ENCODE measurements at regions not wholly inside any gene's neighbourhood (a gene's known extent, or its start where the extent isn't known, plus 50 kb on each side); places are given as distances from the start of the nearest gene placed in this dataset.

DNA sequence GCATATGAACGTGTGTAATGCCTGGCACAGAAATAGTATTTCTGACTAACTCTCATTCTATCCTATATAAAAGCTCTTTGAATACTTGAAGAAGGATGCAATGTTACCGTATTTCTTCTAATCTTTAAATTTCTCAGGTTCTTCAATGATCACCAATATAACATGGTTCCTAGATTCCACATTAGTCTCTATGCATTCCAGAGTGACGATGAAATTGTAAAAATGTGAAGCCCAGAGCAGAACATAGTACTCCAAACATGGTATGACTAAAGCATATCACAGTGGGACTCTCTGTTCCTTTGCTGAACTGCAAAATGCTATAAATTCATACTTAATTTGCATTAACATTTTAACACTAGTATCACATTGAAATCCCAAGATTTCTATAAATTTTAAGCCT is 877.6 kb upstream of the CHORDC1 start:
- H3K36me3 ChIP-seq (ENCODE audit: insufficient read depth, low read length), result no peaks in the 10 kb centered on the region
- H3K4me3 ChIP-seq (ENCODE audit: low read length), result no peak overlapping the region
- ChIA-PET CTCF (no interaction called here), POLR2A (no interaction called here)
- H3K27me3 Mint-ChIP-seq, result no peaks in the 10 kb centered on the region
- no peak overlapping the region for H3K27ac Mint-ChIP-seq
- peaks cover 5 to 24% (median 7%) of the 10 kb centered on the region in 5 donors for H3K9me3 Mint-ChIP-seq
- H3K4me3 Mint-ChIP-seq, result no peak overlapping the region
- H3K36me3 Mint-ChIP-seq, result no peaks in the 10 kb centered on the region
- H3K4me1 Mint-ChIP-seq, result no peaks in the 10 kb centered on the region
- H3K9me3 ChIP-seq (ENCODE audit: low read length), result no peaks in the 10 kb centered on the region
- no peak for DNase-seq
- no peaks in the 10 kb centered on the region for H3K4me1 ChIP-seq (ENCODE audit: insufficient read depth, low read length)
- H3K27me3 ChIP-seq (ENCODE audit: insufficient read depth, low read length, poor library complexity, severe bottlenecking), result no peaks in the 10 kb centered on the region
- H3K27ac ChIP-seq (ENCODE audit: low read depth, low read length), result no peak overlapping the region

DNA sequence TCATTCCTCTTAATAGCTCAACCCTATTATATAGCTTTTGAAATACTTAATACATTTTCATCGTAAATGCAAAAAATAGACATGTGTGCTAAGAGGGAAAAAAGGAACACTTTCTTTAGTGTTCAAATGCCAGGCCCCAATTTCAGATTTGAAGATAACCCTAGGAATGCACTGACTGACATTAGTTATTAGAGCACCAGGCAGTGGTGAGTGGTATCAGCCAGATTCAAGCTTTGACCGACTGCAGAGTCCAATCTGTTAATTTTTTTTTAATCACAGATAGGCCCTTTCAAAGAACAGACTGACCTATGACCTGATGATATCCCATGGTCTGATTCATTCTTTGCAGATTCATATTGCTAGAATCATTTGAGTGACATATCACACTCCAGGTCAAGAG is 874.2 kb upstream of the CHORDC1 start:
- Mint-ChIP-seq H3K36me3 (no peaks in the 10 kb centered on the region), H3K4me1 (no peaks in the 10 kb centered on the region), H3K4me3 (no peak overlapping the region), H3K9me3 (peaks cover 6 to 23% (median 14%) of the 10 kb centered on the region in 5 donors), H3K27me3 (no peaks in the 10 kb centered on the region), H3K27ac (no peak overlapping the region)
- DNase-seq, result no peak
- H3K9me3 ChIP-seq (ENCODE audit: low read length), result no peaks in the 10 kb centered on the region
- no peak overlapping the region for H3K4me3 ChIP-seq (ENCODE audit: low read length)
- H3K36me3 ChIP-seq (ENCODE audit: insufficient read depth, low read length), result no peaks in the 10 kb centered on the region
- H3K27ac ChIP-seq (ENCODE audit: low read depth, low read length), result no peak overlapping the region
- CTCF ChIA-PET, result no interaction called here
- POLR2A ChIA-PET, result no interaction called here
- no peaks in the 10 kb centered on the region for H3K27me3 ChIP-seq (ENCODE audit: insufficient read depth, low read length, poor library complexity, severe bottlenecking)
- no peaks in the 10 kb centered on the region for H3K4me1 ChIP-seq (ENCODE audit: insufficient read depth, low read length)

DNA sequence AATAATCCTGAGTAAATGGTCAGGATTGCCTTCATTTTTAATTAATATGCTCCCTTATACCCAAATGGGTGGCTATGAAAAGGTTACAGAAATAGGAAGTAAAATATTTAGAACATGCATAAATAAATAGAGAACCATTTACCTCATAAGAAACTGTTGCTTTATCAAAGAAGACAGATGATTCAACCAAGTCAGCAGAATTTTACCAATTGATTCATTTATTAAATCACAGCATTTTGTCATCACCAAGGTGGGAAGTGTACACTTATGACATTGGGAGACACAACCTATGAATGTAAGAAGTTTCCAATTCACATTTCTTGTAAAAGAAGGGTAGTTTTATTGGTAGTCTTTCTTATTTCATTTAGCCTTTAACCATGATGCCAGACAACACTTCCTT is 870.3 kb upstream of the CHORDC1 start:
- Mint-ChIP-seq H3K27me3 (no peaks in the 10 kb centered on the region), H3K36me3 (no peaks in the 10 kb centered on the region), H3K9me3 (peaks cover 7 to 15% (median 11%) of the 10 kb centered on the region in 5 donors), H3K27ac (no peak overlapping the region), H3K4me3 (no peak overlapping the region), H3K4me1 (no peaks in the 10 kb centered on the region)
- Histone ChIP-seq H3K4me1 (ENCODE audit: insufficient read depth, low read length) (no peaks in the 10 kb centered on the region), H3K27ac (ENCODE audit: low read depth, low read length) (no peak overlapping the region), H3K4me3 (ENCODE audit: low read length) (no peak overlapping the region), H3K36me3 (ENCODE audit: insufficient read depth, low read length) (no peaks in the 10 kb centered on the region), H3K27me3 (ENCODE audit: insufficient read depth, low read length, poor library complexity, severe bottlenecking) (no peaks in the 10 kb centered on the region), H3K9me3 (ENCODE audit: low read length) (no peaks in the 10 kb centered on the region)
- CTCF ChIA-PET, result no interaction called here
- POLR2A ChIA-PET, result no interaction called here
- DNase-seq, result no peak

DNA sequence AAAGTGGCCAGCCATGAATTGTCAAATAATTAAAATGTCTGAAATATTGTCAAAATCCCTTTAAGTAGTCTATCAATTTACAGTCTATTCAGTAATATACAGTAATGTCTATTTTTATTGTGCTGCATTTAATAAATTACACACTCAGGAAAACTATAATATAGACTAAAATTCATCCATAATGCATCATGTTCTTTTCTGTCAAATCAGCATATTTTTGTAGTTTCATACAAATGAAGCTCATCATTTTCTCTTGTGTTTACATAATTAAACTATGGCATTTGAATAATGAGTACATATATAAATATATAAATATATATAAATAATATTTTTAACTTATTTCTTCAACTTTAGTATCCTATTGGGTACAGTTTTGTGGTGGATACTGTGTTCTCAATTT is 868.7 kb upstream of the CHORDC1 start:
- H3K9me3 Mint-ChIP-seq, result peaks cover 7 to 23% (median 9%) of the 10 kb centered on the region in 5 donors
- H3K4me1 Mint-ChIP-seq, result no peaks in the 10 kb centered on the region
- H3K27ac Mint-ChIP-seq, result no peak overlapping the region
- H3K36me3 Mint-ChIP-seq, result no peaks in the 10 kb centered on the region
- POLR2A ChIA-PET, result no interaction called here
- CTCF ChIA-PET, result no interaction called here
- no peaks in the 10 kb centered on the region for H3K4me1 ChIP-seq (ENCODE audit: insufficient read depth, low read length)
- H3K9me3 ChIP-seq (ENCODE audit: low read length), result no peaks in the 10 kb centered on the region
- H3K27me3 ChIP-seq (ENCODE audit: insufficient read depth, low read length, poor library complexity, severe bottlenecking), result no peaks in the 10 kb centered on the region
- no peaks in the 10 kb centered on the region for H3K27me3 Mint-ChIP-seq
- H3K36me3 ChIP-seq (ENCODE audit: insufficient read depth, low read length), result no peaks in the 10 kb centered on the region
- no peak overlapping the region for H3K27ac ChIP-seq (ENCODE audit: low read depth, low read length)
- H3K4me3 Mint-ChIP-seq, result no peak overlapping the region
- no peak for DNase-seq
- no peak overlapping the region for H3K4me3 ChIP-seq (ENCODE audit: low read length)

DNA sequence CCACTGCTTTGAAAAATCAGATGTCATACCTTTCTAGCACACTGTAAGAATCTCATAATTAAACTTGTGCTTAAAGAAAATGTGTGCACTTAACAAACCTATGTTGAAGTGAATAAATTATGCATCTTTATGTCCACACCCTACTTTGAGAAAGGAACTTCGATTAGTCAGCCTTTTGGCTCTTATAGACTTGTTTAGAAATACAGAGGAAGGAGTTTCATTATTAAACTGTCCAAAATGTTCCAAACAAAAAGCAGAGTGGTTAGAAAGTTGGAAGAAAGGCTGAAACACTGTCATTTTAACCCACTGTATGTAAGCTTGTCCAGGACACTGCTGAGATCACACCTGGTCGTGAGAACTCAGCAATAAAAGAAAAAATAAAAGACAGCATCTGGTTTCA is 863.2 kb upstream of the CHORDC1 start:
- Mint-ChIP-seq H3K27ac (no peak overlapping the region), H3K9me3 (peaks cover 0 to 37% (median 5%) of the 10 kb centered on the region in 5 donors), H3K4me3 (no peak overlapping the region), H3K27me3 (no peaks in the 10 kb centered on the region), H3K4me1 (no peaks in the 10 kb centered on the region), H3K36me3 (no peaks in the 10 kb centered on the region)
- H3K4me1 ChIP-seq (ENCODE audit: insufficient read depth, low read length), result no peaks in the 10 kb centered on the region
- H3K9me3 ChIP-seq (ENCODE audit: low read length), result no peaks in the 10 kb centered on the region
- no peaks in the 10 kb centered on the region for H3K27me3 ChIP-seq (ENCODE audit: insufficient read depth, low read length, poor library complexity, severe bottlenecking)
- no peaks in the 10 kb centered on the region for H3K36me3 ChIP-seq (ENCODE audit: insufficient read depth, low read length)
- CTCF ChIA-PET, result no interaction called here
- DNase-seq, result no peak
- POLR2A ChIA-PET, result no interaction called here
- no peak overlapping the region for H3K27ac ChIP-seq (ENCODE audit: low read depth, low read length)
- H3K4me3 ChIP-seq (ENCODE audit: low read length), result no peak overlapping the region

DNA sequence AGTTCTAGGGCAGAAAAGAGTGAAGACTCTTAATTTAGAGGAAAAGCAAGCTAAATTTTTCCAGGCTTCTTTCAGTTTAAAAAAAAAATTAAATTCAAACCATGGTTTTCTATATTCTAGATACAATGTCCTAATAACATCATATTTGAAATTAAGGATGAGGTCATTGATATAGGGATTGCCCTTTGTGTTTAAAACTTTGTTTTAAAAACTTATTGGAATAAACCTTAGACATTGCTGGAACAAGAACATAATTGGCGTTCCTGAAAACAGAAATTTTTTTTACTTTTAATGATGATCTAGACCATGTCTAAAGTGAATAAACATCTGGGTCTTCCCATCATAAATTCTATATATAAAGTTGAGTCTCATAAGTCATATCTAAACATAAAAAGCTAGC is 859.4 kb upstream of the CHORDC1 start:
- no peaks in the 10 kb centered on the region for H3K27me3 Mint-ChIP-seq
- no peak overlapping the region for H3K27ac Mint-ChIP-seq
- no peaks in the 10 kb centered on the region for H3K4me1 Mint-ChIP-seq
- H3K27me3 ChIP-seq (ENCODE audit: insufficient read depth, low read length, poor library complexity, severe bottlenecking), result no peaks in the 10 kb centered on the region
- no peaks in the 10 kb centered on the region for H3K36me3 Mint-ChIP-seq
- ChIA-PET POLR2A (no interaction called here), CTCF (no interaction called here)
- no peaks in the 10 kb centered on the region for H3K9me3 ChIP-seq (ENCODE audit: low read length)
- no peak overlapping the region for H3K4me3 ChIP-seq (ENCODE audit: low read length)
- no peak overlapping the region for H3K4me3 Mint-ChIP-seq
- H3K36me3 ChIP-seq (ENCODE audit: insufficient read depth, low read length), result no peaks in the 10 kb centered on the region
- no peak for DNase-seq
- peaks cover 4 to 34% (median 6%) of the 10 kb centered on the region in 5 donors for H3K9me3 Mint-ChIP-seq
- H3K27ac ChIP-seq (ENCODE audit: low read depth, low read length), result no peak overlapping the region
- H3K4me1 ChIP-seq (ENCODE audit: insufficient read depth, low read length), result no peaks in the 10 kb centered on the region

DNA sequence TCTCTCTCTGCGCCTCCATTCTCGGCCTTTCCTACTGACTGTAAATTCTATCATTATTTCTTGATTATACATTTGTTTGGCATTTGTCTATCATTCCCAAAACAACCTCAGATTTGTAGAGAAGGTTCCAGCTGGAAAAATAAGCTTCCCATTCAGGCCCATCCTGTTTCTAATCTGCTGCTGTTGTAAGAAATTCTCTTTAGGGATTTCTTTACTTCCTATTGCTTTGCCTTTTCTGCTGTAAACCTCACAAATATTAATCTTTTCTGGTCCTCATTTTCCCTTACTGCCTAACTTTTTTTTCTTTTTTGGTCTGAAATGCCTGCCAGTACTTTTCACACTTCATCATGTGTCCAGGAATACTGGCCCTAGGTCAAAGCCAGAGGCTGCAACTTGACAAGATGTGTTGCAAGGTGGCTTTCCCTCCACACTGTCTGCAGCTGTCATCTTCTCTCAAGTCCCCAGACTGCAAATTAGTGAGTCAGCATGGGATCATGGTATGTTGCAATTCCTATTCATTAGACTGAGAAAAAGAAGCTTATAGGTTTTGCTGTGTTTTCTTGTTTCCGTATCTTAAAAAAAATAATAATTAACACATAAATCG is 858.7 kb upstream of the CHORDC1 start:
- H3K4me3 ChIP-seq (ENCODE audit: low read length), result no peak overlapping the region
- Mint-ChIP-seq H3K36me3 (no peaks in the 10 kb centered on the region), H3K9me3 (peaks cover 4 to 32% (median 6%) of the 10 kb centered on the region in 5 donors), H3K27ac (no peak overlapping the region), H3K27me3 (no peaks in the 10 kb centered on the region), H3K4me3 (no peak overlapping the region), H3K4me1 (no peaks in the 10 kb centered on the region)
- CTCF ChIA-PET, result no interaction called here
- no peak overlapping the region for H3K27ac ChIP-seq (ENCODE audit: low read depth, low read length)
- no peaks in the 10 kb centered on the region for H3K4me1 ChIP-seq (ENCODE audit: insufficient read depth, low read length)
- POLR2A ChIA-PET, result no interaction called here
- no peak for DNase-seq
- H3K27me3 ChIP-seq (ENCODE audit: insufficient read depth, low read length, poor library complexity, severe bottlenecking), result no peaks in the 10 kb centered on the region
- no peaks in the 10 kb centered on the region for H3K36me3 ChIP-seq (ENCODE audit: insufficient read depth, low read length)
- H3K9me3 ChIP-seq (ENCODE audit: low read length), result no peaks in the 10 kb centered on the region

DNA sequence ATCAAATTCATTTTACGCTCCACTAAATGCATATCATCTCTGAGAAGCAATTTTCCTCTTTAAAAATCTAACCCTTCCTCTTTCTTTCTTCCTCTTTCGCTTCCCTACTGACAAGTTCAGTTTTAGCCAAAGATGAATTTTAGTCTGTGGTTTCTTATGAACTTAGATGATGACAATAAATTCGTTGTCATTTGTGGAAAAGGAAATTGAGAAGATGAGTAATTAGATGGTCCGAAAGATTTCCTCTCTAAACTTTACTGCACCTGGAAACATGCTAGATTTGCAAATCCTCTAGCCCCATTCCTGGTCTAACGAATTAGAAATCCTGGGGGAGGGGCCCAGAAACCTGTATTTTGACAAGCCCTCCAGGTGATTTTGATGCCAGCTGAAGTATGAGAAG is 855.4 kb upstream of the CHORDC1 start:
- Histone ChIP-seq H3K36me3 (ENCODE audit: insufficient read depth, low read length) (no peaks in the 10 kb centered on the region), H3K9me3 (ENCODE audit: low read length) (no peaks in the 10 kb centered on the region), H3K4me1 (ENCODE audit: insufficient read depth, low read length) (no peaks in the 10 kb centered on the region), H3K27ac (ENCODE audit: low read depth, low read length) (no peak overlapping the region), H3K27me3 (ENCODE audit: insufficient read depth, low read length, poor library complexity, severe bottlenecking) (no peaks in the 10 kb centered on the region), H3K4me3 (ENCODE audit: low read length) (no peak overlapping the region)
- no peaks in the 10 kb centered on the region for H3K27me3 Mint-ChIP-seq
- ChIA-PET CTCF (no interaction called here), POLR2A (no interaction called here)
- peaks cover 4 to 28% (median 5%) of the 10 kb centered on the region in 5 donors for H3K9me3 Mint-ChIP-seq
- no peaks in the 10 kb centered on the region for H3K4me1 Mint-ChIP-seq
- no peak for DNase-seq
- H3K36me3 Mint-ChIP-seq, result no peaks in the 10 kb centered on the region
- no peak overlapping the region for H3K4me3 Mint-ChIP-seq
- no peak overlapping the region for H3K27ac Mint-ChIP-seq

Data from CD8-positive, alpha-beta memory T cell (primary cell).